ENCODE measurements at regions not wholly inside any gene's neighbourhood (a gene's known extent, or its start where the extent isn't known, plus 50 kb on each side); places are given as distances from the start of the nearest gene placed in this dataset.

- no peak for TF ChIP-seq CTCF (IDR thresholded peaks at IDR 0.05)
Measured at GRCh38 chr18:65016631-65017371, 734.0 kb upstream of the CDH7 start.

DNA sequence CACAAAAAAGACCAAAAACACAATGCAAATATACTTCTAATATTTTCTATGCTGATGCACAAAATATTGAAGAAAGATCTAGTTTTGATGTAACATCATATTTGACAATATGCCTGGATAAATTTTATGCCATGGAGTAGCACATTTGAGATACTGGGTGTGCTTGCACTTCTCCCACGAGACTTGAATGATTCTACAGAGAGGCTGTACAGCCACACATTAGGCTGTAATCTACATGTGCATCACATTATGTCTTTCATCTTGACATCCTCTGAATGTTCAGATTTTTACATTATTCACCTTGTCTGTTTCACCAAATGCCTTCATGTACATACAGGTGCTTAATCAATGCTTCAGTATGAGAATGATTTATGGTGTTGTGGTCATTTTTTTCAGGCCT is 756.4 kb upstream of the CDH7 start:
- TF ChIP-seq CTCF (IDR thresholded peaks at IDR 0.05): no peak

DNA sequence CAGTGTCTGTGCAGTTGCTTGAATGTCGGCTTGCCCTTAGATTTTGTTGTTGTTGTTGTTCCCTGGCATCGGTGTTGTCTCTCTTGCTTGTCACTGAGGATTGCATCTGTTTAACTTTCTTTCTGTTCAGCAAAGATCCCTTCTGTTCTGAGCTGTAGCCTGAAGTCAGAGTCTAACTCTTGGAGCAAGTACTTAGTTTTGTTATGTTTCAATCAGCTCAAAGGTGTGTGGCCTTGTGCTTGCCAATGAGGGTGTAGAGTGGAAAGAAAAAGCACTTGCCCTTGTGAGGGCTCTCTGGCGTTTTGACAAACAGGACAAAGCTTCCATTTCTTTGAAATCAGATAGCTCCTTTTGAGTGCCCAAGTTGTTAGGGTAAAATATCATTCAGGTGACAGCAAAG is 757.1 kb upstream of the CDH7 start:
- no peak for TF ChIP-seq CTCF (IDR thresholded peaks at IDR 0.05)

DNA sequence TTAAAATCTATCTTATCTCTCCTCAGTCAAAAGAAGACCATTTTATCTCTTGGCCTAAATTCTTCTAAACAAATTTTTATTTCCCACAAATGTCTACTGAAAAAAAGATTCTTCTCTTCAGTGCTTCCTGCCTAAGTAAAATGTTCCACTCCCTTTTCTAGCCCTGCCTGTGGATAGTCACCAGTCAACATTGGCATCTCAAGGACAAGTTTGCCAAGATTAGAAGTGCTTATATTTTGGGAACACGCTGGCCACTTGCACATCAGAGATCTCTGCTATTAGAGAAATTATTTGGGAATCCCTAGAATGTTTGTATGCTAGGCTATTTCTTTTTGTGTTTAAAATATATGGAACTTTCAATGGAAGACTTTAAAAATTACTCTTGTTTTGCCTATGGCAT is 758.2 kb upstream of the CDH7 start:
- no peak for TF ChIP-seq CTCF (IDR thresholded peaks at IDR 0.05)

GRCh38 chr18:64991102-64991501 is 759.7 kb upstream of the CDH7 start:
- no peak for TF ChIP-seq CTCF (IDR thresholded peaks at IDR 0.05)

GRCh38 chr18:64986906-64987495 is 763.8 kb upstream of the CDH7 start:
- no peak for TF ChIP-seq CTCF (IDR thresholded peaks at IDR 0.05)

DNA sequence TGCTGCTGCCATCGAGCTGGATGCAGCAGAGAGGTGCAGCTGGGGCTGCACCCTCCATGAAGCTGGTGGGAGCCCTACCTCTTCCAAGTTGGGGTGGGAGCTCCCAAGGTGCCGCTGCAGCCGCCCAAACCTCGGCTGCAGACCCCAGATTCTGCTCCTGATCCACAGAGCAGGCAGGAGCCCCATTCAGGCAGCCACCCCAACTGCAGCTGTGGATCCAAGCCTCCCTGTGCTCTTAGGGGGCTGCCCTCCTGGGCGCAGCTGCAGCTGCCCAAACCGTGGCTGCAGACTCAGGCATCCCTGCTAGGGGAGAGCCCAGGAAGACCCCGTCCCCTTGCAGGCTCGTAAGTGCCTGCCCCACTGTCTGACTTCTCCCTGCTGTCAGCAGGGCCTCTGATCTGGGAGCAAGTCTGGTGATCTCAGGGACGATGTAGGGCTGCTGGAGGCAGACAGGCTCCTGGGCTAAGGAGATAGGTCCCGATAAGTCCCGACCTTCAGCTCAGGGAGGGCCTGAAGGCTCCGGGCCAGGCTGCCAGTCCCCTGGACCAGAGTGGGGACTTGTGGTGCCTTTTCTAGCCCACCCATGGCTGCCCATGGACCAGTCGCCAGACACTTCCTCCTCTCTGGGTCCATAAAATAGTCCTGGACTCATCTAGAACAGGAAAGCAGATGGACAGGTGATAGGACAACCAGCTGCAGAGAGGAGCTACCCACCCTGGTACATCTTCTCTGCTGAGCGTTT is 767.1 kb upstream of the CDH7 start:
- TF ChIP-seq CTCF (IDR thresholded peaks at IDR 0.05): no peak
